Activated naive CD4-positive, alpha-beta T cell treated with anti-CD3 and anti-CD28 coated beads, Interleukin-2, amount 50 U/mL, for 24 hours (primary cell): ENCODE measurements at regions not wholly inside any gene's neighbourhood (a gene's known extent, or its start where the extent isn't known, plus 50 kb on each side); places are given as distances from the start of the nearest gene placed in this dataset.
"Not testable (repeated sequence)": the region's sequence is repeated elsewhere in the genome, so short reads cannot be mapped to it uniquely, and the experiment has no call there.

ENCODE experiments used
- H3K27ac Mint-ChIP-seq: one replicate; pipeline ENCODE4 v1.8.0; 2021; ENCODE audit warnings: mild to moderate bottlenecking, mixed read lengths
- H3K27me3 Mint-ChIP-seq: one replicate; pipeline ENCODE4 v1.8.0; 2021; ENCODE audit warnings: mixed read lengths
- H3K36me3 Mint-ChIP-seq: one replicate; pipeline ENCODE4 v1.8.0; 2021; ENCODE audit warnings: mixed read lengths
- H3K4me1 Mint-ChIP-seq: one replicate; pipeline ENCODE4 v1.8.0; 2021; ENCODE audit warnings: mixed read lengths
- H3K4me3 Mint-ChIP-seq: one replicate; pipeline ENCODE4 v1.8.0; 2021; ENCODE audit warnings: mild to moderate bottlenecking, mixed read lengths
- H3K9me3 Mint-ChIP-seq: one replicate; pipeline ENCODE4 v1.8.0; 2021; ENCODE audit warnings: mixed read lengths

GRCh38 chr16:61530697-61531096 is 505.5 kb downstream of the CDH8 start:
- no peaks in the 10 kb centered on the region for H3K27me3 Mint-ChIP-seq
- H3K4me3 Mint-ChIP-seq = no peak overlapping the region
- no peak overlapping the region for H3K27ac Mint-ChIP-seq
- H3K4me1 Mint-ChIP-seq = no peaks in the 10 kb centered on the region
- no peaks in the 10 kb centered on the region for H3K9me3 Mint-ChIP-seq
- no peaks in the 10 kb centered on the region for H3K36me3 Mint-ChIP-seq

DNA sequence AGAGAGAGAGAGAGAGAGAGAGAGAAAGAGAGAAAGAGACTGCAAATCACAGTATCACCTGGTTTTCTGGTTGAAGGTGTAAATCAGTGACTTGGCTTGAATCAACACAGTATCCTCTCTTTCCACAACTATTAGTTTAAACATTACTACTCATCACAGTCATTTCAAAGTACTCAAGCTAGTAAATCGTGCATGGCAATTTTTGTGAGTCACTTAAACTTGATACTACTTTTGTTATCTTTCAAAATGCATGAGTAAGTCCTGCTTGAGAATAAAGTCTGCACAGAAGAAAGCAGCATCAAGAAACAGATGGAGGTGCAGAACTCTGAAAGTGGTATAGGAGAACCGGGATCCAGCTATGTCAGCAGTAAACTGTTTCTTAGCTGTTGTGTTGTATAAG is 535.4 kb downstream of the CDH8 start:
- H3K27ac Mint-ChIP-seq = no peak overlapping the region
- H3K4me3 Mint-ChIP-seq = no peak overlapping the region
- H3K27me3 Mint-ChIP-seq = no peaks in the 10 kb centered on the region
- no peaks in the 10 kb centered on the region for H3K4me1 Mint-ChIP-seq
- no peaks in the 10 kb centered on the region for H3K36me3 Mint-ChIP-seq
- H3K9me3 Mint-ChIP-seq = peaks cover 6% of the 10 kb centered on the region

DNA sequence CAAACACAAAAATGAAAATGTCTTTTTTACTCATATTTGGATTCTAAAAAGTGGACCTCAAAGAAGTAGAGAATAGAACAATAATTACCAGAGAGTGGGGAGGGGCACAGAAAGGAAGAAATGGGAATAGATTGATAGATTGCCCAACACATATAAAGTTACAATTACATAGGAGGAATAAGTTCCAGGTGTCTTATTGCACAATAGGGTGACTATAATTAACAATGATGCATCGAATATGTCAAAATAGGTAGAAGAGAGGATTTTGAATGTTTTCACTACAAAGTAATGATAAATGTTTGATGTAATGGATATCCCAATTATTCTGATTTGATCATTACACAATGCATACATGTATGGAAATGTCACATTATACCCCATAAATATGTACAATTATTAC is 556.0 kb downstream of the CDH8 start:
- Mint-ChIP-seq H3K27ac (no peak overlapping the region), H3K36me3 (no peaks in the 10 kb centered on the region), H3K4me1 (no peaks in the 10 kb centered on the region), H3K27me3 (no peaks in the 10 kb centered on the region), H3K9me3 (peaks cover 32% of the 10 kb centered on the region), H3K4me3 (no peak overlapping the region)

DNA sequence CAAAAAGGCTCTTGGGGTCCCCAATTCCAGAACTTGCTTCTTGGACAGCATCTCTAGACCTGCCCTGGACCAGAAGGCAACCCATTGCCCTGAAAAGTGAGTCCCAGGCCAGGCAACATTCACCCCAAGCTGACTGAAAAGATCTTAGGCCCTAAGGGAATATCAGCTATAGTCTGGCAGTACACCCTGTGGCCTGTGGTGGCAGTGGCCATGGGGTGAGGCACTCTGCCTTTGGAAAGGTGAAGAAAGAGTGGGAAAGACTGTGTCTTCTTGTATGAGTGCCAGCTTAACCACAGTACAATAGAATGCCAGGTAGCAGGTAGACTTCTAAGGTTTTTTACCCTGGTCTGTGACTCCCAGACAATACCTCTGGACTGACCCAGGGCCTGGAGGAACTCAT is 564.5 kb downstream of the CDH8 start:
- peaks cover 20% of the 10 kb centered on the region for H3K9me3 Mint-ChIP-seq

DNA sequence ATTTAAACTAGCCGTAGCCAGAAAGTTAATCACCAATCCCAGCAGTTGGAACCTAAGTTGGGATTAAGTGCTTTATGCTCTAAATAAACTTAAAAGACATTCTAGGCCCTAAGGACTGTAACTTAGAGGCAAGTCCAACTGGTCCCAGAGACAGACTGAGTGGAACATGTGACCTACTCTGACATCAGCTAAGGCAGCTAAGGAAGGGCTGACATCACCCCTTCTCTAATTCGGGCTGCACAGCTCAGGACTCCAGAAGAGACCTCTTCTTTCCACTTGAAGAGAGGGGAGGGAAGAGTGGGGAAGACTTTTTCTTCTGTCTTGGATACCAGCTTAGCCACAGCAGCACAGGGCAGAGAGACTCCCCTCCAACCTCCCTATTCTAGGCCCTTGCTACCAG is 565.2 kb downstream of the CDH8 start:
- Mint-ChIP-seq H3K27ac (no peak overlapping the region), H3K27me3 (no peaks in the 10 kb centered on the region), H3K4me1 (no peaks in the 10 kb centered on the region), H3K36me3 (no peaks in the 10 kb centered on the region), H3K9me3 (peaks cover 15% of the 10 kb centered on the region), H3K4me3 (no peak overlapping the region)

More for the DNA sequence above, 564.5 kb downstream of the CDH8 start:
- Mint-ChIP-seq H3K4me3 (no peak overlapping the region), H3K27ac (no peak overlapping the region), H3K27me3 (no peaks in the 10 kb centered on the region), H3K4me1 (no peaks in the 10 kb centered on the region), H3K36me3 (no peaks in the 10 kb centered on the region)

- no peak overlapping the region for H3K27ac Mint-ChIP-seq
Measured at GRCh38 chr16:61465285-61465684, 571.0 kb downstream of the CDH8 start.

GRCh38 chr16:61460020-61460419 is 576.2 kb downstream of the CDH8 start:
- no peaks in the 10 kb centered on the region for H3K36me3 Mint-ChIP-seq
- H3K27ac Mint-ChIP-seq = no peak overlapping the region
- H3K4me1 Mint-ChIP-seq = no peaks in the 10 kb centered on the region
- H3K9me3 Mint-ChIP-seq = peaks cover 8% of the 10 kb centered on the region
- no peaks in the 10 kb centered on the region for H3K27me3 Mint-ChIP-seq
- no peak overlapping the region for H3K4me3 Mint-ChIP-seq

More at GRCh38 chr16:61465285-61465684, 571.0 kb downstream of the CDH8 start:
- Mint-ChIP-seq H3K4me3 (no peak overlapping the region), H3K27me3 (no peaks in the 10 kb centered on the region), H3K36me3 (no peaks in the 10 kb centered on the region), H3K9me3 (peaks cover 8% of the 10 kb centered on the region), H3K4me1 (no peaks in the 10 kb centered on the region)

GRCh38 chr16:61435346-61435745 is 600.9 kb downstream of the CDH8 start:
- Mint-ChIP-seq H3K4me1 (no peaks in the 10 kb centered on the region), H3K27me3 (no peaks in the 10 kb centered on the region), H3K36me3 (no peaks in the 10 kb centered on the region), H3K9me3 (peaks cover 17% of the 10 kb centered on the region), H3K4me3 (no peak overlapping the region), H3K27ac (no peak overlapping the region)

DNA sequence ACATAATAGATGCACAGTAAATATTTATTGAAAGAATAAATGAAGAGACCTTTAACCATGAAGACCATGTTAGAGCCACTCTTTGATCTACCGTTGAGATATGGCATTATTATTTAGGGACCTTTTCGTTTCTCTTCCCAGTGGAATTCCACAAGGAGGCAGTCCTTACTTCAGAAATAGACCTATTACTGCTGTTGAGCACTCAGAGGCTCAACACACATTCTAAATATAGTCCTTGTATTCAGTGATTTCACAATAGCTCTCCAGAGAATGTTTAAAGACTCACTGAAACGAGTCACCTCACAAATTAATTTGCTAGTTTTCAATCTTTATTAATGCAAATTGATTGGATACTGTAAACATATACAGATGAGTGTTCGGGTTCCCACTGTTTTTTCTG is 603.8 kb downstream of the CDH8 start:
- Mint-ChIP-seq H3K9me3 (peaks cover 12% of the 10 kb centered on the region), H3K27me3 (no peaks in the 10 kb centered on the region), H3K4me1 (no peaks in the 10 kb centered on the region), H3K4me3 (no peak overlapping the region), H3K27ac (no peak overlapping the region), H3K36me3 (no peaks in the 10 kb centered on the region)

DNA sequence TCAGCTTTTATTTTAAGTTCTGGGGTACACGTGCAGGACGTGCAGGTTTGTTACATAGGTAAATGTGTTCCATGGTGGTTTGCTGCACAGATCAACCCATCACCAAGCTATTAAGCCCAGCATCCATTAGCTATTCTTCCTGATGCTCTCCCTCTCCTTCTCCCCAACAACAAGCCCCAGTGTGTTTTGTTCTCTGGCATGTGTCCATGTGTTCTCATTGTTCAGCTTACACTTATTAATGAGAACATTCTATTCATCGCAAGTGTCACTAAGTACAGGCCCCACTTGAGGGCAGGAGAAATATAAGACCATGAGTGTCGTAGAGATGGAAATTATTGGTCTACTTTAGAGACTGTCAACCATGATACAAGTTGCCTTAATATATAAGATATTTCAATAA is 615.1 kb downstream of the CDH8 start:
- no peaks in the 10 kb centered on the region for H3K36me3 Mint-ChIP-seq
- peaks cover 11% of the 10 kb centered on the region for H3K9me3 Mint-ChIP-seq
- H3K27me3 Mint-ChIP-seq = no peaks in the 10 kb centered on the region
- no peak overlapping the region for H3K27ac Mint-ChIP-seq
- H3K4me1 Mint-ChIP-seq = no peaks in the 10 kb centered on the region
- no peak overlapping the region for H3K4me3 Mint-ChIP-seq

- Mint-ChIP-seq H3K4me3 (no peak overlapping the region), H3K36me3 (no peaks in the 10 kb centered on the region), H3K9me3 (peaks cover 5% of the 10 kb centered on the region)
Measured at GRCh38 chr16:61419791-61420190, 616.4 kb downstream of the CDH8 start.

GRCh38 chr16:61418802-61419201 is 617.4 kb downstream of the CDH8 start:
- H3K4me1 Mint-ChIP-seq, H3K4me3 Mint-ChIP-seq, H3K27me3 Mint-ChIP-seq, H3K27ac Mint-ChIP-seq, H3K36me3 Mint-ChIP-seq, H3K9me3 Mint-ChIP-seq: not testable (repeated sequence)

More at GRCh38 chr16:61419791-61420190, 616.4 kb downstream of the CDH8 start:
- H3K4me1 Mint-ChIP-seq = no peaks in the 10 kb centered on the region
- no peaks in the 10 kb centered on the region for H3K27me3 Mint-ChIP-seq
- H3K27ac Mint-ChIP-seq = no peak overlapping the region

DNA sequence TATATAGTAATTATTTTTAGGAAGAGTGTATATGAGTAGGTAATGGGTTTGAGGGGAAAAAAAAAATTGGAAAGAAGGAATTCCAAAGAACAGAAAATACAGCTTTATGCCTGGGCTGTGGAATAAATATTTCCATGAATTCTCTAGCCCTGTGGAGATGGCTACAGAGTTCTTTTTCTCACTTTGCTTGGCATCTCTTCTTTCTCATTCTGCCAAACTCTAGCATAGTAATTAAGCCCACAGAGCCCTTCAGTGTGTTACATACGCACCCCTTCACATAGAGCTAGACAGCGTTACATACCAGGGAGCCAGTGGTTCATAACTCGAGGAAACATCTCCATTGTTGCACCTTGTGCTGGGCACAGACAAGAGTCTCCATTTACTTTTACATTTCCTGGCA is 621.1 kb downstream of the CDH8 start:
- H3K4me1 Mint-ChIP-seq = no peaks in the 10 kb centered on the region
- peaks cover 10% of the 10 kb centered on the region for H3K9me3 Mint-ChIP-seq
- H3K4me3 Mint-ChIP-seq = no peak overlapping the region
- H3K36me3 Mint-ChIP-seq = no peaks in the 10 kb centered on the region
- no peak overlapping the region for H3K27ac Mint-ChIP-seq
- no peaks in the 10 kb centered on the region for H3K27me3 Mint-ChIP-seq

DNA sequence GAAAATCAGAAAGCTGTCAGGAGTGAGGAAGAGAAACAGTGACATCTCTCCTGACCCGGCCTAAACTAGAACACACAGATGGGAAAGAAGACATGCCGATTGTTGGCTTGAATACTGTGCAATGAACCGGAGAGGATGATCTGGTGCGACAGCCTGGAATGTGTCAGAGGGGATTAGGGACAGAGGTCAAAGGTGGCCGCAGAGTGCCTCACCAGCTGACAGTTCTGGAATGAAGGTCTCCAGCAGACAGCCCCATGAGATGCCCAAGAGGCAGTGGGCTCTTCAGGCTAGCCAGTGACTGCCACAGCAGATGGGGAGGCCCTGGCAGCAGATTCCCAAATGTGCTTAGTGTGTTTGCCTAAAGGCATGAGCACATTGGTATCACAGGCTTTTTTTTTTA is 623.2 kb downstream of the CDH8 start:
- no peaks in the 10 kb centered on the region for H3K4me1 Mint-ChIP-seq

DNA sequence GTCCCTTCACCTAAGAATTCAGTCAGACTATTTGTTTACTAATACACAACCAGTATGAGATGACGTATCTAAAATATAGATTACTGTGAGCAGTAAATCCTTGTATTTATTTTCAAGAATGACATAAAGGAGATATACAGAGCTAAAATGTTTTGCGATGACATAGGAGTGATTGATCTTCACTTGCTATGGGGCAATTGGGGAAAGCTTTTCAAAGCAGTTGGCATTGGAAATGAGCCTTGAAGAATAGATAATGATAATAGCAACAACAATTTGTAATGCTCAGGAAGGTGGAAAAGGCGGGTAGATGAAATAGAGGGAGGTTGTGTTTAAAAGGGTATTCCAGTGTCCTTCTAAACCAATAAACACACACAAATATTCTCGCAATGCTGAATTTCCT is 623.7 kb downstream of the CDH8 start:
- no peaks in the 10 kb centered on the region for H3K27me3 Mint-ChIP-seq
- no peaks in the 10 kb centered on the region for H3K36me3 Mint-ChIP-seq
- no peak overlapping the region for H3K27ac Mint-ChIP-seq
- H3K4me3 Mint-ChIP-seq = no peak overlapping the region
- peaks cover 10% of the 10 kb centered on the region for H3K9me3 Mint-ChIP-seq
- no peaks in the 10 kb centered on the region for H3K4me1 Mint-ChIP-seq

More for the DNA sequence above, 623.2 kb downstream of the CDH8 start:
- H3K9me3 Mint-ChIP-seq = peaks cover 10% of the 10 kb centered on the region
- H3K27me3 Mint-ChIP-seq = no peaks in the 10 kb centered on the region
- H3K4me3 Mint-ChIP-seq = no peak overlapping the region
- H3K27ac Mint-ChIP-seq = no peak overlapping the region
- H3K36me3 Mint-ChIP-seq = no peaks in the 10 kb centered on the region

- no peaks in the 10 kb centered on the region for H3K36me3 Mint-ChIP-seq
- H3K27ac Mint-ChIP-seq = no peak overlapping the region
- no peaks in the 10 kb centered on the region for H3K27me3 Mint-ChIP-seq
- H3K4me3 Mint-ChIP-seq = no peak overlapping the region
- H3K4me1 Mint-ChIP-seq = no peaks in the 10 kb centered on the region
- peaks cover 30% of the 10 kb centered on the region for H3K9me3 Mint-ChIP-seq
Measured at GRCh38 chr16:61409604-61410003, 626.6 kb downstream of the CDH8 start.

DNA sequence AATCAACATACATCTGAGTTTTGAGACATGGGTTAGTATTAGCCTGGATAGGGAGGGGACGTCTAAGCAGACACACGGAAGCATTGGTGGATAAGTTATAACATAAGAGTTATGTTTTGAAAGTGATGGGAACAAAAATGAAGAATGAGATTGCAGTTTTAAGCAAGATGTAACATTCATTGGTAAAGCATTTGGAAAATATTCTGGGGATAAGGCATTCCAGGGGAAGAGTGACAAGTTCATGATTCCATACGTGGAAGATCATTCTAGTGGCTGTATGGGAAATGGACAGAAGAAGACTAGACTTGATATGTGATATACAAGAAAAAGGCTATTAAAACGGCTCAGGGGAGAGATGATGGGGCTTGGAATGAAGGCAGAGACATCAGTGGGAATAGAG is 632.9 kb downstream of the CDH8 start:
- Mint-ChIP-seq H3K4me3 (no peak overlapping the region), H3K4me1 (no peaks in the 10 kb centered on the region), H3K9me3 (peaks cover 31% of the 10 kb centered on the region), H3K27me3 (no peaks in the 10 kb centered on the region), H3K36me3 (no peaks in the 10 kb centered on the region), H3K27ac (no peak overlapping the region)
